Ovary (tissue), 7 donors: ENCODE measurements at regions not wholly inside any gene's neighbourhood (a gene's known extent, or its start where the extent isn't known, plus 50 kb on each side); places are given as distances from the start of the nearest gene placed in this dataset.

Source experiments
- DNase-seq, 5 donors: peaks; one replicate each; pipeline ENCODE4 v3.0.0-alpha.2; 2019 to 2020
- H3K27ac ChIP-seq, 2 donors: fragments of 200-600 bp; one replicate each; pipeline versions ENCODE4 v1.5.1 to v1.8.0; 2019 to 2022
- H3K27me3 ChIP-seq: fragments of 200-600 bp; one replicate; pipeline ENCODE4 v1.8.0; 2022
- H3K36me3 ChIP-seq: fragments of 200-600 bp; sonication (generic); one replicate; pipeline ENCODE4 v1.5.1; 2019
- H3K4me1 ChIP-seq: one replicate; pipeline ENCODE4 v1.8.1; 2013; ENCODE audit warnings: mild to moderate bottlenecking, moderate library complexity; ENCODE audit not compliant: insufficient read depth
- H3K4me3 ChIP-seq: fragments of 200-600 bp; sonication (generic); one replicate; pipeline ENCODE4 v1.5.1; 2017
- H3K9me3 ChIP-seq, 2 donors: fragments of 200-600 bp in 1 of 2; sonication (generic) in 1 of 2; one replicate each; pipeline versions ENCODE4 v1.5.1 to v1.8.1; 2013 to 2019; ENCODE audit warnings: mild to moderate bottlenecking in 1 of 2, moderate library complexity in 1 of 2
- EP300 ChIP-seq: sonication (generic); formaldehyde crosslinking; IDR thresholded peaks from one replicate; pipeline ENCODE4 v1.6.1; 2017; ENCODE audit warnings: antibody characterized with exemption
- POLR2A ChIP-seq: fragments of 450-650 bp; IDR thresholded peaks from one replicate; pipeline ENCODE4 v1.6.1; 2017; ENCODE audit warnings: antibody characterized with exemption, mild to moderate bottlenecking, moderate library complexity
- WGBS, 3 donors: extraction: QIAGEN DNeasy Blood & Tissue Kit in 1 of 3; methylation state at CpG; one replicate each; pipeline versions ENCODE4 v1.1.5 to v1.1.7; 2013 to 2017; 5-methylcytosine and 5-hydroxymethylcytosine counted together
- intact Hi-C, 4 donors: fragments of 100-400 bp; cut with DNase I; formaldehyde crosslinking; loops; one replicate each; pipeline versions ENCODE4 v1.11.0 to v1.15.1; 2022 to 2023
- TF ChIP-seq, protein P1 (sequence below), 3 donors: fragments of 450-650 bp in 2 of 3; fragments of 200-600 bp in 1 of 3; IDR thresholded peaks; one replicate each; pipeline versions ENCODE4 v1.5.1 to v1.8.0; 2016 to 2022; ENCODE audit warnings: antibody characterized with exemption in 3 of 3, mild to moderate bottlenecking in 1 of 3
- donor health status: DM: no; HTN: no; CAD: no; lungs with moderate emphysema.
- donor health status: DM: no; HTN: no; CAD: no.
- donor health status: Bipolar disorder and iron deficiency.
- donor health status: DM: no; HTN: no; CAD: no.
- donor health status: DM: yes; HTN: yes; CAD: no.

DNA sequence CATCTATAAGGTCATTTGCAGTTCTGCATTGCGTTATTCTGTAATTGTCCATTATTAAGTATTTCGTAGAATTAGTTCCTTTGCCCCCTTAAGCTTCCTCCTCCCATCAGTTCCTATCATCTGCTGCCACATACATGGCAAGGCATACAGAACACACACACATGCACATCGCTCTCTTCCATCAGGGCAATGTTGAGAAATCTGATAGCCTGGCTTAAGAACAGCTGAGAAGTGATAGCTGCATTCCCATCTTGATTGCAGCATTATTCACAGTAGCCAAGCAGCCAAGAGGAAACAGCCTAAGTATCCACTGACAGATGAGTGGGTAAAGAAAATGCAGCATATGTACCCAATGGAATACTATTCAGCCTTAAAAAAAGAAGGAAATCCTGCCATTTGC is 186.8 kb upstream of the CADM1 start:
- Histone ChIP-seq H3K4me1 (no peaks in the 10 kb centered on the region), H3K27me3 (no peaks in the 10 kb centered on the region), H3K36me3 (no peaks in the 10 kb centered on the region), H3K27ac (no peak overlapping the region), H3K4me3 (no peak overlapping the region), H3K9me3 (no peaks in the 10 kb centered on the region)
- 81 to 95% (median 92%) methylated on average over 3 of the region's 3 CpGs for WGBS, 3 donors
- no peak for DNase-seq
- intact Hi-C loops = no loop called here
- no peak for TF ChIP-seq EP300
- TF ChIP-seq, protein P1, sequence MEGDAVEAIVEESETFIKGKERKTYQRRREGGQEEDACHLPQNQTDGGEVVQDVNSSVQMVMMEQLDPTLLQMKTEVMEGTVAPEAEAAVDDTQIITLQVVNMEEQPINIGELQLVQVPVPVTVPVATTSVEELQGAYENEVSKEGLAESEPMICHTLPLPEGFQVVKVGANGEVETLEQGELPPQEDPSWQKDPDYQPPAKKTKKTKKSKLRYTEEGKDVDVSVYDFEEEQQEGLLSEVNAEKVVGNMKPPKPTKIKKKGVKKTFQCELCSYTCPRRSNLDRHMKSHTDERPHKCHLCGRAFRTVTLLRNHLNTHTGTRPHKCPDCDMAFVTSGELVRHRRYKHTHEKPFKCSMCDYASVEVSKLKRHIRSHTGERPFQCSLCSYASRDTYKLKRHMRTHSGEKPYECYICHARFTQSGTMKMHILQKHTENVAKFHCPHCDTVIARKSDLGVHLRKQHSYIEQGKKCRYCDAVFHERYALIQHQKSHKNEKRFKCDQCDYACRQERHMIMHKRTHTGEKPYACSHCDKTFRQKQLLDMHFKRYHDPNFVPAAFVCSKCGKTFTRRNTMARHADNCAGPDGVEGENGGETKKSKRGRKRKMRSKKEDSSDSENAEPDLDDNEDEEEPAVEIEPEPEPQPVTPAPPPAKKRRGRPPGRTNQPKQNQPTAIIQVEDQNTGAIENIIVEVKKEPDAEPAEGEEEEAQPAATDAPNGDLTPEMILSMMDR (IDR thresholded peaks at IDR 0.05) = no peak
- TF ChIP-seq POLR2A = no peak

- intact Hi-C loops = no loop called here
- 46 to 53% (median 51%) methylated on average over 5 of the region's 5 CpGs for WGBS, 3 donors
- no peak overlapping the region for H3K27ac ChIP-seq
- no peaks in the 10 kb centered on the region for H3K4me1 ChIP-seq
- no peak for DNase-seq
- no peak overlapping the region for H3K4me3 ChIP-seq
- H3K27me3 ChIP-seq = no peaks in the 10 kb centered on the region
- H3K36me3 ChIP-seq = no peaks in the 10 kb centered on the region
- TF ChIP-seq POLR2A (no peak), EP300 (no peak)
- TF ChIP-seq, protein P1 (IDR thresholded peaks at IDR 0.05) = no peak
- no peaks in the 10 kb centered on the region for H3K9me3 ChIP-seq
These were observed 183.7 kb upstream of the CADM1 start for GRCh38 chr11:115687934-115688333.

DNA sequence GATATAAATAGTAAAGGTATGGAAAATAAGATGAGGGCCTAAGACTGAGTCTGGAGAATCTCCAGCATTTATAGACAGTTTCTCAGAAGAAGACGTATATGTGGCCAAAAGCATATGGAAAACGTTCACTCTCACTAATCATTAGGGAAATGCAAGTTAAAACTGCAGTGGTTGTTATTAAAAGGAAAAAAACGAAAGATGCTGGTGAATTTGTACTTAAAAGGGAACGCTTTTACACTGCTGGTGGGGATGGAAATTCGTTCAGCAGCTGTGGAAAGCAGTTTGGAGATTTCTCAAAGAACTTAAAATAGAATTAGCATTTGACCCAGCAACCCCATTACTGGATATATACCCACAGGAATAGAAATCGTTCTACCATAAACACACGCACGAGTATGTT is 180.5 kb upstream of the CADM1 start:
- Histone ChIP-seq H3K27ac (no peak overlapping the region), H3K4me3 (no peak overlapping the region), H3K27me3 (no peaks in the 10 kb centered on the region), H3K36me3 (no peaks in the 10 kb centered on the region), H3K9me3 (no peaks in the 10 kb centered on the region), H3K4me1 (no peaks in the 10 kb centered on the region)
- TF ChIP-seq POLR2A (no peak), EP300 (no peak)
- TF ChIP-seq, protein P1 (IDR thresholded peaks at IDR 0.05) = no peak
- intact Hi-C loops = no loop called here
- no peak for DNase-seq
- 44 to 62% (median 60%) methylated on average over 8 of the region's 8 CpGs for whole genome bisulfite sequencing, 3 donors

- H3K36me3 ChIP-seq = no peaks in the 10 kb centered on the region
- no peaks in the 10 kb centered on the region for H3K27me3 ChIP-seq
- no peaks in the 10 kb centered on the region for H3K4me1 ChIP-seq
- TF ChIP-seq, protein P1 (IDR thresholded peaks at IDR 0.05) = no peak
- TF ChIP-seq EP300 (no peak), POLR2A (no peak)
- no peaks in the 10 kb centered on the region for H3K9me3 ChIP-seq
- no peak overlapping the region for H3K4me3 ChIP-seq
- WGBS, 3 donors = 85 to 95% (median 93%) methylated on average over 2 of the region's 2 CpGs
- no peak for DNase-seq
- intact Hi-C loops = no loop called here
- no peak overlapping the region for H3K27ac ChIP-seq
These were observed 179.9 kb upstream of the CADM1 start for GRCh38 chr11:115684135-115684534.

GRCh38 chr11:115682888-115683287 is 178.7 kb upstream of the CADM1 start:
- Histone ChIP-seq H3K4me3 (no peak overlapping the region), H3K36me3 (no peaks in the 10 kb centered on the region), H3K9me3 (no peaks in the 10 kb centered on the region), H3K27me3 (no peaks in the 10 kb centered on the region), H3K4me1 (no peaks in the 10 kb centered on the region), H3K27ac (no peak overlapping the region)
- 75 to 97% (median 95%) methylated on average over 3 of the region's 3 CpGs for WGBS, 3 donors
- intact Hi-C loops = no loop called here
- DNase-seq = no peak
- TF ChIP-seq, protein P1 (IDR thresholded peaks at IDR 0.05) = no peak
- no peak for TF ChIP-seq EP300
